ENCODE measurements at regions not wholly inside any gene's neighbourhood (a gene's known extent, or its start where the extent isn't known, plus 50 kb on each side); places are given as distances from the start of the nearest gene placed in this dataset.

DNA sequence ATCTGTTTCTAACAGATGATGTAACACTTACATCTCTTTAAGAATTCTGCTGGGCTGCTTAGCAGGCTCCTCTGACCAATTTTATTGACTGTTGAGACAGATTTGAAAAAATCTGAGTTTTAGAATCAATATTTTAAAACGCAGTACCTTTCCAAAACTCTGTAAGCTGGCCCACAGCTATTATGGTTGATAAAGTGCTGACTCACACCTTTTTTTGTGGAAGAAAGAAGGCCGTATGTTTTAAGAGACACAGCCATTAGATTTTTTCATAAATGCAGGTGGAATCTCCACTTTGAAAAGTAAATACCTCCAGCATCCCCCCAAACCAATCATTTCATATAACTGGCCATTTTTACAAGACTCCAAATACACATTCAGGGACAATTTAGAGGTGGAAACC is 82.2 kb downstream of the TBXT start:
- H3K27ac ChIP-seq (ENCODE audit: low read length) = no peak overlapping the region
- no peak overlapping the region for H2AFZ ChIP-seq (ENCODE audit: low read depth, low read length)
- no peak overlapping the region for H3K9ac ChIP-seq (ENCODE audit: low read length)
- no peaks in the 10 kb centered on the region for H3K9me3 ChIP-seq (ENCODE audit: insufficient read depth, low read length)
- no peaks in the 10 kb centered on the region for H3K79me2 ChIP-seq (ENCODE audit: low read length)
- TF ChIP-seq, protein P1, sequence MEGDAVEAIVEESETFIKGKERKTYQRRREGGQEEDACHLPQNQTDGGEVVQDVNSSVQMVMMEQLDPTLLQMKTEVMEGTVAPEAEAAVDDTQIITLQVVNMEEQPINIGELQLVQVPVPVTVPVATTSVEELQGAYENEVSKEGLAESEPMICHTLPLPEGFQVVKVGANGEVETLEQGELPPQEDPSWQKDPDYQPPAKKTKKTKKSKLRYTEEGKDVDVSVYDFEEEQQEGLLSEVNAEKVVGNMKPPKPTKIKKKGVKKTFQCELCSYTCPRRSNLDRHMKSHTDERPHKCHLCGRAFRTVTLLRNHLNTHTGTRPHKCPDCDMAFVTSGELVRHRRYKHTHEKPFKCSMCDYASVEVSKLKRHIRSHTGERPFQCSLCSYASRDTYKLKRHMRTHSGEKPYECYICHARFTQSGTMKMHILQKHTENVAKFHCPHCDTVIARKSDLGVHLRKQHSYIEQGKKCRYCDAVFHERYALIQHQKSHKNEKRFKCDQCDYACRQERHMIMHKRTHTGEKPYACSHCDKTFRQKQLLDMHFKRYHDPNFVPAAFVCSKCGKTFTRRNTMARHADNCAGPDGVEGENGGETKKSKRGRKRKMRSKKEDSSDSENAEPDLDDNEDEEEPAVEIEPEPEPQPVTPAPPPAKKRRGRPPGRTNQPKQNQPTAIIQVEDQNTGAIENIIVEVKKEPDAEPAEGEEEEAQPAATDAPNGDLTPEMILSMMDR (IDR thresholded peaks at IDR 0.05; ENCODE audit: low read depth, low read length) = no peak
- no peak for TF ChIP-seq EZH2phosphoT487 (IDR thresholded peaks at IDR 0.05; ENCODE audit: low read depth)
- no peak overlapping the region for H3K4me3 ChIP-seq (ENCODE audit: low read length)
- H4K20me1 ChIP-seq (ENCODE audit: insufficient read depth, low read length) = no peaks in the 10 kb centered on the region
- no peaks in the 10 kb centered on the region for H3K36me3 ChIP-seq (replicated peaks; ENCODE audit: low read depth, low read length)
- no peaks in the 10 kb centered on the region for H3K4me1 ChIP-seq (ENCODE audit: low read length)
- no peak overlapping the region for H3K4me2 ChIP-seq (ENCODE audit: low read length)
- H3K27me3 ChIP-seq (ENCODE audit: low read depth, low read length) = no peaks in the 10 kb centered on the region

DNA sequence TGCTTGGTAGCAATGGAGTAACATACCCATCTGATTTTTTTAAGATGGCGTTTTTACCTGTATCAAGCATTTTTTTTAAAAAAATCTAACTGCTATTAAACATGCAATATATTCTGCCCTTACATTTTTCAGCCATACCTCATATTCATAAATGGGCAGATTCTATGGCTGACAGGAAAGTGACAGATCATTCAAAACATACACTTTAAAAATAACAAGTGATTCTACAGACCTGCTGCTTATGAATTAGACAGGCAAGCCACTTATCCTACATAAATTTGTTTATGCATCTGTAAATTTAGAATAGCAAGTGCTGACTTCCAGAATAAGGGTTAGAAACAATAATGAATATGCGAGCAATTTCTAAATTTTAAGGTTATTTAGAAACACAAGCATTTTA is 82.7 kb downstream of the TBXT start:
- Histone ChIP-seq H2AFZ (ENCODE audit: low read depth, low read length) (no peak overlapping the region), H3K9me3 (ENCODE audit: insufficient read depth, low read length) (no peaks in the 10 kb centered on the region), H3K27ac (ENCODE audit: low read length) (no peak overlapping the region), H3K4me3 (ENCODE audit: low read length) (no peak overlapping the region), H3K9ac (ENCODE audit: low read length) (no peak overlapping the region), H3K36me3 (replicated peaks; ENCODE audit: low read depth, low read length) (no peaks in the 10 kb centered on the region), H4K20me1 (ENCODE audit: insufficient read depth, low read length) (no peaks in the 10 kb centered on the region), H3K79me2 (ENCODE audit: low read length) (no peaks in the 10 kb centered on the region), H3K27me3 (ENCODE audit: low read depth, low read length) (no peaks in the 10 kb centered on the region), H3K4me2 (ENCODE audit: low read length) (no peak overlapping the region), H3K4me1 (ENCODE audit: low read length) (no peaks in the 10 kb centered on the region)
- no peak for TF ChIP-seq EZH2phosphoT487 (IDR thresholded peaks at IDR 0.05; ENCODE audit: low read depth)
- TF ChIP-seq, protein P1 (IDR thresholded peaks at IDR 0.05; ENCODE audit: low read depth, low read length) = no peak

DNA sequence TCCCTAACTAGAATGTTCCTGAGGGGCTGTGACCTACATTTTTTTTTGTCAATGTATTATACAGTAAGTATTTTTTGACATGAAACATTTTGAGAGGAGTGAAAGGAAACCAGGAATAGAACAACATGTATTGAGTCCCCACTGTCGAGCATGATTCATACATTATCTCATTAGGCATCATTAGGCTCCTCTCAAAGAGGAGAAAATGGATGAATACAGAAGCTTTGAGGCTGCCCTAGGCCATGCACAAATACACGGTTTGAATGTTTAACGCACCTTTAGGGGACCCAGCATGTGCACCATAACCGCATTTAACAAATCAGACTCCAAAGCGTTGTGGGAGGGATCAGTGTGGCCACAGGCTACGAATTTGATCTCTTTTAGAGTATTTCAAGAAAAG is 87.8 kb downstream of the TBXT start:
- no peaks in the 10 kb centered on the region for H3K36me3 ChIP-seq (replicated peaks; ENCODE audit: low read depth, low read length)
- TF ChIP-seq, protein P1 (IDR thresholded peaks at IDR 0.05; ENCODE audit: low read depth, low read length) = no peak
- no peak for TF ChIP-seq EZH2phosphoT487 (IDR thresholded peaks at IDR 0.05; ENCODE audit: low read depth)
- no peaks in the 10 kb centered on the region for H3K79me2 ChIP-seq (ENCODE audit: low read length)
- no peak overlapping the region for H2AFZ ChIP-seq (ENCODE audit: low read depth, low read length)
- no peak overlapping the region for H3K9ac ChIP-seq (ENCODE audit: low read length)
- no peak overlapping the region for H3K4me2 ChIP-seq (ENCODE audit: low read length)
- H3K4me3 ChIP-seq (ENCODE audit: low read length) = no peak overlapping the region
- H3K27ac ChIP-seq (ENCODE audit: low read length) = no peak overlapping the region
- H3K4me1 ChIP-seq (ENCODE audit: low read length) = no peaks in the 10 kb centered on the region
- H3K9me3 ChIP-seq (ENCODE audit: insufficient read depth, low read length) = no peaks in the 10 kb centered on the region
- H3K27me3 ChIP-seq (ENCODE audit: low read depth, low read length) = no peaks in the 10 kb centered on the region
- H4K20me1 ChIP-seq (ENCODE audit: insufficient read depth, low read length) = no peaks in the 10 kb centered on the region

DNA sequence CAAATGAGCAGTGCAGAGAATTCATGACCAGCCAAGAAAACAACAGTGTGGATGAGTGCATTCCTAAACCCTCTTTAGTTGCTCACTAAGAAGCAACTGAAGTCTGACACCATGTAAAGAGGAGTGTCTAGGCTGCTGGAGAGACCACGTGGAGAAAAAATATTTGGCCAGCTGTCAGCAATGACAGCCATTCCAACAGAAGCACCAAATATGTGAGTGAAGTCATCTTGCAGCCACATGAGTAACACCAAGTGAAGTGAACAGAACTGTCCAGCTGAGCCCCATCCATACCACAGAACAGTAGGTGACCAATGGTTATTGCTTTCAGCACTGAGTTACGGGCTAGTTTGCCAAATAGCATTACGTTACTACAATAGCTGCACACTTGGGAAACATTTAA is 89.4 kb downstream of the TBXT start:
- H3K4me3 ChIP-seq (ENCODE audit: low read length) = no peak overlapping the region
- no peaks in the 10 kb centered on the region for H3K79me2 ChIP-seq (ENCODE audit: low read length)
- H3K27me3 ChIP-seq (ENCODE audit: low read depth, low read length) = no peaks in the 10 kb centered on the region
- H2AFZ ChIP-seq (ENCODE audit: low read depth, low read length) = no peak overlapping the region
- no peak overlapping the region for H3K9ac ChIP-seq (ENCODE audit: low read length)
- H4K20me1 ChIP-seq (ENCODE audit: insufficient read depth, low read length) = no peaks in the 10 kb centered on the region
- no peak for TF ChIP-seq EZH2phosphoT487 (IDR thresholded peaks at IDR 0.05; ENCODE audit: low read depth)
- TF ChIP-seq, protein P1 (IDR thresholded peaks at IDR 0.05; ENCODE audit: low read depth, low read length) = no peak
- no peaks in the 10 kb centered on the region for H3K9me3 ChIP-seq (ENCODE audit: insufficient read depth, low read length)
- H3K27ac ChIP-seq (ENCODE audit: low read length) = no peak overlapping the region
- no peaks in the 10 kb centered on the region for H3K4me1 ChIP-seq (ENCODE audit: low read length)
- no peaks in the 10 kb centered on the region for H3K36me3 ChIP-seq (replicated peaks; ENCODE audit: low read depth, low read length)
- no peak overlapping the region for H3K4me2 ChIP-seq (ENCODE audit: low read length)

Data from OCI-LY3 (cell line).